Endothelial cell of umbilical vein (primary cell): ENCODE measurements at regions not wholly inside any gene's neighbourhood (a gene's known extent, or its start where the extent isn't known, plus 50 kb on each side); places are given as distances from the start of the nearest gene placed in this dataset.

ENCODE experiments used
- BruUV-seq: library from RNA; stranded (reverse); fragments of 400-500 nt; replicated peaks from 2 replicates; lab custom pipeline; 2021; lab: Mats Ljungman, UMichigan
- CTCF ChIA-PET: fragments of 300-600, 350-600 bp; sonication (Branson Sonifier 250); formaldehyde crosslinking; loops from one replicate; lab custom pipeline; 2021; ENCODE audit warnings: antibody characterized with exemption, inconsistent platforms; lab: Charles Lee
- POLR2A ChIA-PET: fragments of 300-600, 350-600 bp; sonication (Branson Sonifier 250); formaldehyde crosslinking; loops from one replicate; lab custom pipeline; 2021; ENCODE audit warnings: antibody characterized with exemption, inconsistent platforms; lab: Charles Lee
- DNase-seq: peaks from one replicate; pipeline ENCODE4 v3.0.0-alpha.2; 2011; ENCODE audit warnings: low read depth, low spot score
- FAIRE-seq: peaks from 2 replicates; lab custom pipeline; 2011; peaks lifted over from hg19 to GRCh38; lab: Jason Lieb, UNC
- H2AFZ ChIP-seq: 2 replicates; pipeline ENCODE4 v1.6.0; 2012; ENCODE audit warnings: low read depth, low read length, control low read depth, inconsistent platforms
- H3K27ac ChIP-seq: 2 replicates; pipeline ENCODE4 v1.5.1; 2011; ENCODE audit warnings: low read depth, mild to moderate bottlenecking, control low read depth, low read length, moderate library complexity; ENCODE audit not compliant: insufficient read depth
- H3K27me3 ChIP-seq, 2 experiments: 2 replicates each; pipeline versions ENCODE4 v1.6.0 to v1.6.1; 2011; ENCODE audit warnings: low read length in 2 of 2, mixed read lengths in 1 of 2; ENCODE audit not compliant: control insufficient read depth in 2 of 2, insufficient read depth in 2 of 2
- H3K36me3 ChIP-seq, 2 experiments: 2 replicates in 1 of 2; 3 replicates in 1 of 2; pipeline ENCODE4 v1.5.1; 2011; ENCODE audit warnings: low read length in 2 of 2, mild to moderate bottlenecking in 1 of 2, moderate library complexity in 1 of 2; ENCODE audit not compliant: control insufficient read depth in 2 of 2, insufficient read depth in 2 of 2; ENCODE audit errors: extremely low read depth in 1 of 2
- H3K4me1 ChIP-seq: 3 replicates; pipeline ENCODE4 v1.5.1; 2011; ENCODE audit warnings: mild to moderate bottlenecking, low read length; ENCODE audit not compliant: control insufficient read depth, insufficient read depth; ENCODE audit errors: extremely low read depth
- H3K4me2 ChIP-seq: 2 replicates; pipeline ENCODE4 v1.6.1; 2011; ENCODE audit warnings: low read length, control low read depth, mixed read lengths; ENCODE audit not compliant: insufficient read depth
- H3K4me3 ChIP-seq, 3 experiments: fragments of 200-600 bp in 1 of 3; sonication (generic), shearing (Covaris generic) in 1 of 3; replicated peaks in 1 of 3; 2 replicates each; pipeline ENCODE4 v1.5.1; 2011 to 2016; ENCODE audit warnings: control low read depth in 3 of 3, low read length in 3 of 3, mild to moderate bottlenecking in 2 of 3, inconsistent platforms in 1 of 3, low read depth in 1 of 3, moderate library complexity in 1 of 3; ENCODE audit not compliant: insufficient read depth in 1 of 3
- H3K79me2 ChIP-seq: 2 replicates; pipeline ENCODE4 v1.6.0; 2012; ENCODE audit warnings: low read length, inconsistent platforms; ENCODE audit not compliant: control insufficient read depth, insufficient read depth
- H3K9ac ChIP-seq: replicated peaks from 2 replicates; pipeline ENCODE3; 2011; ENCODE audit warnings: low read length, control low read depth; ENCODE audit not compliant: insufficient read depth; ENCODE audit errors: extremely low read depth
- H3K9me1 ChIP-seq: replicated peaks from 3 replicates; pipeline ENCODE4 v1.6.0; 2011; ENCODE audit warnings: mild to moderate bottlenecking, low read length; ENCODE audit not compliant: control insufficient read depth, insufficient read depth; ENCODE audit errors: extremely low read depth
- H3K9me3 ChIP-seq: replicated peaks from 2 replicates; pipeline ENCODE4 v1.5.1; 2012; ENCODE audit warnings: low read length, inconsistent platforms; ENCODE audit not compliant: control insufficient read depth, insufficient read depth
- H4K20me1 ChIP-seq: replicated peaks from 2 replicates; pipeline ENCODE3; 2011; ENCODE audit warnings: mild to moderate bottlenecking, low read length; ENCODE audit not compliant: control insufficient read depth, insufficient read depth; ENCODE audit errors: extremely low read depth
- EZH2 ChIP-seq: IDR thresholded peaks from 2 replicates; pipeline ENCODE4 v1.6.1; 2012; ENCODE audit warnings: borderline replicate concordance, low read depth, mild to moderate bottlenecking, moderate library complexity, low read length, inconsistent platforms; ENCODE audit not compliant: severe bottlenecking
- FOS ChIP-seq: IDR thresholded peaks from 2 replicates; pipeline ENCODE4 v1.6.1; 2011; ENCODE audit warnings: mild to moderate bottlenecking, low read length, moderate library complexity, borderline replicate concordance; ENCODE audit not compliant: insufficient read depth
- JUN ChIP-seq: IDR thresholded peaks from 2 replicates; pipeline ENCODE4 v1.6.1; 2011; ENCODE audit warnings: borderline replicate concordance, low read depth; ENCODE audit not compliant: insufficient read length, insufficient read depth
- MAX ChIP-seq: IDR thresholded peaks from 2 replicates; pipeline ENCODE4 v1.6.1; 2011; ENCODE audit not compliant: insufficient read depth, insufficient read length
- MYC ChIP-seq: IDR thresholded peaks from one replicate; pipeline ENCODE4 v1.6.1; 2011; ENCODE audit warnings: mild to moderate bottlenecking, low read depth, low read length
- POLR2A ChIP-seq: IDR thresholded peaks from 2 replicates; pipeline ENCODE4 v1.6.1; 2012; ENCODE audit warnings: low read depth, mild to moderate bottlenecking, control low read depth, low read length
- POLR2AphosphoS5 ChIP-seq: IDR thresholded peaks from 2 replicates; pipeline ENCODE4 v1.6.1; 2012; ENCODE audit warnings: low read depth, mild to moderate bottlenecking, control low read depth, low read length, moderate library complexity; ENCODE audit not compliant: insufficient read depth
- dilution Hi-C: fragments of 300-500 bp; cut with MboI; formaldehyde crosslinking; loops from one replicate; pipeline ENCODE4 v1.15.0; 2019; ENCODE audit warnings: low sequenced_read_pairs; ENCODE audit not compliant: extremely low pct_ligation_motif_present
- intact Hi-C: fragments of 100-400 bp; cut with micrococcal nuclease; formaldehyde crosslinking; loops from one replicate; pipeline ENCODE4 v1.10.0; 2022
- TF ChIP-seq, protein P1 (sequence below), 2 donors: IDR thresholded peaks; 1 replicate in 1 of 2; 2 replicates in 1 of 2; pipeline ENCODE4 v1.5.1; 2011; ENCODE audit warnings: low read length in 2 of 2, mild to moderate bottlenecking in 2 of 2, moderate library complexity in 2 of 2, control low read depth in 1 of 2, inconsistent platforms in 1 of 2, low read depth in 1 of 2; ENCODE audit not compliant: insufficient read depth in 1 of 2; ENCODE audit errors: extremely low read depth in 1 of 2

- POLR2A ChIA-PET = no interaction called here
- BruUV-seq = no TSS peak
Measured at GRCh38 chr2:209323738-209324137, 100.1 kb upstream of the MAP2 start.

More at GRCh38 chr2:209323738-209324137, 100.1 kb upstream of the MAP2 start:
- Histone ChIP-seq H3K36me3 (no peaks in the 10 kb centered on the region), H3K4me3 (no peak overlapping the region), H3K9ac (no peak overlapping the region), H3K27ac (no peak overlapping the region), H4K20me1 (no peaks in the 10 kb centered on the region), H3K79me2 (no peaks in the 10 kb centered on the region), H3K4me2 (no peak overlapping the region), H3K27me3 (no peaks in the 10 kb centered on the region), H2AFZ (no peak overlapping the region), H3K9me3 (no peaks in the 10 kb centered on the region), H3K4me1 (no peaks in the 10 kb centered on the region), H3K9me1 (no peaks in the 10 kb centered on the region)
- dilution Hi-C loops (no loop called here), intact Hi-C loops (no loop called here)
- TF ChIP-seq EZH2 (no peak), POLR2A (no peak), POLR2AphosphoS5 (no peak), MAX (no peak), FOS (no peak), JUN (no peak), MYC (no peak)
- TF ChIP-seq, protein P1, sequence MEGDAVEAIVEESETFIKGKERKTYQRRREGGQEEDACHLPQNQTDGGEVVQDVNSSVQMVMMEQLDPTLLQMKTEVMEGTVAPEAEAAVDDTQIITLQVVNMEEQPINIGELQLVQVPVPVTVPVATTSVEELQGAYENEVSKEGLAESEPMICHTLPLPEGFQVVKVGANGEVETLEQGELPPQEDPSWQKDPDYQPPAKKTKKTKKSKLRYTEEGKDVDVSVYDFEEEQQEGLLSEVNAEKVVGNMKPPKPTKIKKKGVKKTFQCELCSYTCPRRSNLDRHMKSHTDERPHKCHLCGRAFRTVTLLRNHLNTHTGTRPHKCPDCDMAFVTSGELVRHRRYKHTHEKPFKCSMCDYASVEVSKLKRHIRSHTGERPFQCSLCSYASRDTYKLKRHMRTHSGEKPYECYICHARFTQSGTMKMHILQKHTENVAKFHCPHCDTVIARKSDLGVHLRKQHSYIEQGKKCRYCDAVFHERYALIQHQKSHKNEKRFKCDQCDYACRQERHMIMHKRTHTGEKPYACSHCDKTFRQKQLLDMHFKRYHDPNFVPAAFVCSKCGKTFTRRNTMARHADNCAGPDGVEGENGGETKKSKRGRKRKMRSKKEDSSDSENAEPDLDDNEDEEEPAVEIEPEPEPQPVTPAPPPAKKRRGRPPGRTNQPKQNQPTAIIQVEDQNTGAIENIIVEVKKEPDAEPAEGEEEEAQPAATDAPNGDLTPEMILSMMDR (IDR thresholded peaks at IDR 0.05; ENCODE audit: extremely low read depth in 1 of 2, insufficient read depth in 1 of 2, low read depth in 1 of 2, low read length in 2 of 2) = no peak
- FAIRE-seq (no peak), DNase-seq (no peak)
- CTCF ChIA-PET = interaction anchor here (1.1 to 3.1 kb wide), 7 partner anchors 11 to 950 kb away, joined by 3 to 22 read pairs (median 4); partner anchors contain the start of gene MAP2
